Tibial nerve (tissue), 4 donors: ENCODE measurements at regions not wholly inside any gene's neighbourhood (a gene's known extent, or its start where the extent isn't known, plus 50 kb on each side); places are given as distances from the start of the nearest gene placed in this dataset.

ENCODE experiments used
- CTCF ChIP-seq, 5 experiments: fragments of 200-600 bp in 3 of 5; fragments of 450-650 bp in 2 of 5; sonication (generic) in 3 of 5; IDR thresholded peaks; one replicate each; pipeline ENCODE4 v1.5.1; 2016 to 2019; ENCODE audit warnings: antibody characterized with exemption in 5 of 5, mild to moderate bottlenecking in 3 of 5, moderate library complexity in 2 of 5
- EP300 ChIP-seq, 2 donors: sonication (generic); formaldehyde crosslinking; IDR thresholded peaks; one replicate each; pipeline ENCODE4 v1.6.1; 2017; ENCODE audit warnings: antibody characterized with exemption in 2 of 2, mild to moderate bottlenecking in 1 of 2
- POLR2A ChIP-seq, 2 donors: fragments of 450-650 bp; IDR thresholded peaks; one replicate each; pipeline ENCODE4 v1.6.1; 2017; ENCODE audit warnings: antibody characterized with exemption in 2 of 2, mild to moderate bottlenecking in 2 of 2, moderate library complexity in 2 of 2

- TF ChIP-seq CTCF (IDR thresholded peaks at IDR 0.05) = no peak
- no peak for TF ChIP-seq POLR2A (IDR thresholded peaks at IDR 0.05)
- TF ChIP-seq EP300 (IDR thresholded peaks at IDR 0.05) = no peak
Observed at GRCh38 chr9:752201-752600, 89.3 kb upstream of the DMRT1 start.
